GM11168 (cell line): ENCODE measurements at regions not wholly inside any gene's neighbourhood (a gene's known extent, or its start where the extent isn't known, plus 50 kb on each side); places are given as distances from the start of the nearest gene placed in this dataset.

ENCODE experiments used
- in situ Hi-C: fragments of 300-500 bp; cut with MboI; formaldehyde crosslinking; loops from one replicate; pipeline ENCODE4 v1.12.0; 2022; ENCODE audit warnings: low sequenced_read_pairs; ENCODE audit not compliant: unreplicated experiment

DNA sequence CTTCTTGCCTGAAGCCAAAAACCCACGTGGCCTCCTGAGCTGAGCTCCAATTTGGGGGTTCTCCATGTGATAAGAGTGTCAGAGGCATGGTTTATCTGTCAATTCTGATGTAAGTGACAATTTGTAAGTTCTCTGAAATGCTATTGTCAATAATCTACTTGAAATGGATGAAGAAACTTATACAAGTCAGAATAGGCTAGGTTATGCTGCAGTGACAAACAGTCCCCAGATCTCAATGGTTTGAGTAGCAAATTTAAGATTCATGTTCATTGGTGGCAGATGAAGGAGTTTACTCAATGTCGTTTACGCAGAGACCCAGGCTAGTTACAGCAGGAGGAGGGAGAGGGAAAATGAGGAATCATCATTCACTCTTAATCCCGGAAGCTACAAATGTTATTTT is 352.4 kb downstream of the KIF16B start:
- in situ Hi-C loops = no loop called here

DNA sequence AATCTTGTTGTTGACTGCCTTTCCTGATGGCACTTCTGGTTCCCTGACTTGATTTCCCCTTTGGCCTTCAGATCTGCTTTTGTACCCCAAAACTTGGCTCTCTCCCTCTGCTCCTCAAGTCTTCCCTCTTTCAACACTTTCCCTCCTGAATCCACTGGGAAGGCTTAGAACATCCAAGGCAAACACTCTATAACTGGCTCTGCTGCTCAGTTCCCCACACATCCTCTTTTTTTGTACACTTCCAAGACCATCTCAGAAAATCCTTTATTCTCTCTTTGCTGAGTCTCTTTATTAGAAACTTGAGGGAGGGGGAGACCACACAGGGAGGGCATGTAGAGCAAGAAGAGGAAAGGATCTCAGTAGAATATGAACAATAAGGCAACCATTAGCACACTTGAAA is 354.1 kb downstream of the KIF16B start:
- in situ Hi-C loops = no loop called here

DNA sequence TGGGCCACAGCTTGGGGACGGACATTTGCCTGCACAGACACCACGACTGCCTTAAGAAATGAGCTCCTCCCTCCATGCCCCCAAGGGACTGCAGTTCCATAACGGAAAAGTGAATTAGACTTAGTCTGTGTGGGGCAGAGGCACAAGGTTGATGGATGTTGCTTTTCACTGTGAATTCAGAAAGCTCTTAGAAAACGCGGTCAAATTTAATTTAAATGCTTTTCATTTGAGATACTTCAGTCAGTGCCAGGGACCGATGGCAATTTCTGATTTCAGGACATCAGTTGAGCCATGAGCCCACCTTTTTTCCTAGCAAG is 356.4 kb downstream of the KIF16B start:
- in situ Hi-C loops = no loop called here

DNA sequence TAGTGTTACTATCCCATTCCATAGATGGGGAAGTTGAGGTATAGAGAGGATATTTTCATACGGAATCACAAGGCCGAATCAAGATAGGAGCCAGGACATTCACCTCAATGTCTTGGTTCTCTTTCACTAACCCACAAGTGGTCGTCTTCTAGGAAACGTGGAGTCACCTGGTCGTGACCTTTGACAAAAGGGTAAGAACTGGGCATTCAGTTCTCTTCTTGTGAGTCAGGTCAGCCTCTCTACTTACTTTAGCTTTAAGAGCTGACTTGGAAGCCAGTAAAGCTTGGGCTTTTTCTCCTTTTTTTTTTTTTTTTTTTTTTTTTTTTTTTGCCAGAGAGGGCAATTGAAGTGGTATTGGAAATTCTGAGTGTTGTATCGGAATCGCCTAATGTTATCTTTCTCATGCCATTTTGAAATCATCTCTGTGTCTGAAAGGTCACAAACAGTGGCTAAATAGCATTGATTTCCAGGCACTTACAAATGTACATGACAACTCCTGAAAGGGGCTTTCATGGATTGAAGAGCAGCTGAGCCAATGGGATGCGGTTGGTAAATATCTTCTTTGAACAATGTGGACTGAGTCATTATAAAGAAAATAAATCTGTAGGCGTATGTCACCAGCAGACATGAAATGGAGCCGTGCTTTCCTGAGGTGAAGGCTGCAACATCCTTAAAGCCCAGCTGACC is 356.9 kb downstream of the KIF16B start:
- in situ Hi-C loops = no loop called here

DNA sequence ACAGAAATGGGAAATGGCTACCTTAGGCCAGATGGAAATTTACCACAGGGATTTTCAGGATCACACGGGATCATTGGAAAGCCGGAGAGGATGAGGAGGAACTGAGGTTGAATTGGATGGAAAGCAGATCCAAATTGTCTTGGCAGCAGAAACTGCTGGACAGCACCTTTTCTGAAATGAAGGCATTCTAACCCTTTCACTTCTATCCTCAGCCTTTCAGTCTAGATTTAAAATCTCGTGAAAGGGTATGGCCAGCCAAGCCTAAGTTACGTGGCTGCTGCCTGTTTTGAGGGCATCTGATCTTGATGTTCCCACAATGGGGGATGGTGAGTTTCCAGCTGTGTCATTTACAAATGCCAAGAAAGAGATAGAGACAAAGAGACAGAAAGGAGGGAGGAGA is 358.2 kb downstream of the KIF16B start:
- in situ Hi-C loops = no loop called here

DNA sequence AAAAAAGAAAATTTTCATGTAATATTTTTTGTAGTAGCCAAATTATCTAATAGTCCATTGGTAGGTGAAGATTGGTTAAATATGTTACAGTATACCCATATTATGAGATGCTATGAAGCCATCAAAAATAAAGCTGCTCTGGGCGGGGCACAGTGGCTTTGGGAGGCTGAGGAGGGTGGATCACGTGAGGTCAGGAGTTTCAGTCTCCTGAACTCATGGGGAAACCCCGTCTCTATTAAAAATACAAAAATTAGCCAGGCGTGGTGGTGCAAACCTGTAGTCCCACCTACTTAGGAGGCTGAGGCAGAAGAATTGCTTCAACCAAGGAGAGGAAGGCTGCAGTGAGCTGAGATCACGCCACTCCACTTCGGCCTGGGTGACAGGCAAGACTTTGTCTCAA is 360.5 kb downstream of the KIF16B start:
- in situ Hi-C loops = no loop called here

DNA sequence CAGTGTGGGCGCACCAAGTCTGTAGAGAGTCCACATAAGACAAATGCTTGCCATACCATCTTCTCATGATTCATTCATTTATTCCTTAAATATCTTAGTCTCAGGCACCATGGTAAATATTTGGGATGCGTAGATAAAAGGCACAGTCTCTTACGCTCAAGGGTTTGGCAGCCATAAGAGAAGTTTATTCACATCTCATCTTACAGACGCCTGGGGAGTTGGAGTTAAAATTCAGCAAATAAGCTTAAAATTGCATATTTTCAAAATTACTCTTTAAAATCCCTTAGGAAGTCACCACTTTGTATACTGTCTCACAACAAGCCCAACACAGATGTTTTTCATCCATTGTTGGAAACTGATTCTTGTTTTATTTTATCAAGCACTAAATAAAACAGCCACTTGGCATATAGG is 363.3 kb downstream of the KIF16B start:
- in situ Hi-C loops = loop anchor here (10.0 kb wide), 1 partner anchor 1585 kb away; no protein-coding TSS in a partner anchor

DNA sequence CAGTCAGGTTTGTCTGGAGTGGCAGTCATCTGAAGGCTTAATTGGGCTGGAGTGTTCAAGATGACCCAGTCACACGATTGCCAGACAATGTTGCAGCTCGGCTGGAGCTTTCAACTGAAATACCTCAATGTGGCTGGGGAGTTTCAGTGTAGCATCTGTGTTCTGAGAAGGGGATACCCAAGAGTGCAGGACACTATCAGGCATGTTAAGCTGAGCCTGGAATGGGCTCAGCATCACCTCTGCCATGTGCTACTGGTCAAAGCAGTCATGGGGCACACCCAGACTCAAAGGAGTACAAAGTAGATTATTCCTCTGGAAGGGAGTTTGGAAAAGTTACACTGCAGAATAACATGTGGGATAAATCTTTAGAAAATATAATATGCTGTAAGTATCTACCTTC is 363.9 kb downstream of the KIF16B start:
- in situ Hi-C loops = loop anchor here (10.0 kb wide), 1 partner anchor 1585 kb away; no protein-coding TSS in a partner anchor

DNA sequence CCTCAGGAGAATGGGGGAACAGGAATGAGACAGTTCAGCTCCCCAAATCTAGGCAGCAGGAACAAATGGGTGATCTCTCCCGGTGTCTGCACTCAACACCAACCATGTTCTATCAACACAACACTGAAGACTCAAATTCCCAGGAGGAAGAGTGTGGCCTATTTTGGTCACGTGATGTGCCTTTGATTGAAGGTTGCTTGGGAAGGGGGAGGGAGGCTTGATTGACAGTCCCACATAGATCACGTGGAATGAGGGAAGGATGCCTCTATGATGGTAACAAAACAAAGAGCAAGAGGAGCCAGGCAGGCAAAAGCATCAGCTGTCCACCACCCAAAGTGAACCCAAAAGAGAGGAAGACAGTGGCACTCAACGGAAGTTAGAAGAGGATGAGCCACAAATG is 364.8 kb downstream of the KIF16B start:
- in situ Hi-C loops = loop anchor here (10.0 kb wide), 1 partner anchor 1584 kb away; no protein-coding TSS in a partner anchor

DNA sequence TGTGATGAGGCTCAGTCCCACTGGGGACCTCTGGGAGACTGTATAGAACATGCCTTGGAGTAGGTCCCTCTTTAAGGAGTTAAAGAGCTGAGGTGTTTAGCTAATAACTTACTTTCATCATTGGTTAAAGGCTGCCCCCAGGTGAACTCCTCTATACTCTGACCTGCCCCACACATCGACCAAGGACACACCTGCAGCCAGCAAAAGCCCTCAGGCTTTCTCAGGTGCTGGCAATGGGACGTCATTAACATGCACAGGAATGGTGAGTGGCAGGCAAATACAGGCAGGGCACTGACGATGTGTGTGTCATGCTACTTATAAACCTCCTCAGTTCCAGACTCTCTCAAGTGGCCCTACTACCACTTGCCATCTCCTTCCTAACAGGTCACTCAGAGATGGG is 366.4 kb downstream of the KIF16B start:
- in situ Hi-C loops = loop anchor here (10.0 kb wide), 1 partner anchor 1582 kb away; no protein-coding TSS in a partner anchor

DNA sequence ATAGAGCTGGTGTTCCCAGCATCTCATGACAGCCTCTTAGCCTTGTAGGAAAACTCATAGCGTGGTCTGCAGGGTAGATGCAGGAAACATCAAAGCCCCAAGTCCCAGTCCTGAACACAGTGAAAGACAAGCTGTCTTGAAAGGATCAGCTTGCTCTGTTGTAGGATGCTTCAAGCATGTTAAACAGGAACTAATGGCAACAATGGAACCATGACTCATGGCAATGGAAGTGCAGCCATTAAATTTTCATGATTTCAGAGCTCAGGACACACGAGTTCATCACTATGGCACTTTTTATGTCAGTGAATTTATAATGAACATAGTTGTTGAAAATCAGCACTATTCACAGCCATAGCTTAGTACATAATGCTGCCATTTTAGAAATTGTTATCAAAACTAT is 367.7 kb downstream of the KIF16B start:
- in situ Hi-C loops = loop anchor here (10.0 kb wide), 1 partner anchor 1581 kb away; no protein-coding TSS in a partner anchor

DNA sequence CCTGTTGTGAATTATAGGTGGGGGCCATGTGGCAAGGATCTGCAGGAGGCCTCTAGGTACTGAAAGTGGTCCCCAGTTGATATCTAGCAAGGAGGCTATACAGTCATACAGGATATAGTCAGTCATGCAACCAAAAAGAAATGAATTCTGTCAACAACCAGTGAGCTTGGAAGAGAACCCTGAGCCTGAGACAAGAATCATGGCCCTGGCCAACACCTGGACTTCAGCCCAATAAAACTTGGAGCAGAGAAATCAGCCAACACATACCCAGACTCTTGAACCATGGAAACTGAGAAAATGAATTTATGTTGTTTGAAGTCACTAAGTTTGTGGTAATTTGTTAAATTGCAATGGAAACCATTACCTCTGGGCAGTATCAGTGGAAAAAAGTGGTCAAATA is 370.2 kb downstream of the KIF16B start:
- in situ Hi-C loops = loop anchor here (10.0 kb wide), 1 partner anchor 1578 kb away; no protein-coding TSS in a partner anchor

DNA sequence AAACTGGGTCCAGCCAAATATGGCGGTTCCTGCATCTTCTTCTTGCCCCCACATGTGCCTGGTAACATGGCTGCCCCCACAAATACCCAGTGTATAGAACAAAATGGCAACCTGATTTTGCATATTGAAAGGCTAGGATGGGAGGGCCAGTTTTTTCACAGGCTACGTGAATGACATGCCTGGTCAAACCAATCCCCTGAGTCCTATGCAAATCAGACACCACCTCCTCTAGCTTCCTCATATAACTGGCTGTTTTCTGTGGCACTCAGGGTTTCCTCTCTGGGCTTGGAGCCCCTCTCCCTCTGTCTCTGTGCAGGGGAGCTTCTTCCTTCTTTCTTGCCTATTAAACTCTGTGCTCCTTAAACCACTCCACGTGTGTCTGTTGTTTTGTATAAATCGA is 372.1 kb downstream of the KIF16B start:
- in situ Hi-C loops = loop anchor here (10.0 kb wide), 1 partner anchor 1576 kb away; no protein-coding TSS in a partner anchor

DNA sequence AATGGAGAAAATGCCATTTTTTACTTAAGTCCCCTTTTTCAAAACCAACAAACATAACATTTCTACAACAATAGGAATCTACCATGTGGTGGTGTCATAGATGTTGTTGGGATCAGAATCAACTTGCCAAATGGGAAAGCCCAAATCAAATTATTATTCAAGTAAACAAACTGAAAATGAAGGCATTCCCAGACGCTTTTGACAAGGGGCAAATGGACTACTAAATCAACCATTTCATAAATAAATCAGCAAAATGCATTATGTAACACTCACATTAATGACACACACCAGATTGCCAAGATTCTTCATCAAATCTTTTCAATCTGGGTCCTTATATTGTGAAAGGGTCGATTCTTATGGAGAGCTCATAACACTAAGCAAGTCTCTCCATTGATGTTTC is 375.6 kb downstream of the KIF16B start:
- in situ Hi-C loops = no loop called here

DNA sequence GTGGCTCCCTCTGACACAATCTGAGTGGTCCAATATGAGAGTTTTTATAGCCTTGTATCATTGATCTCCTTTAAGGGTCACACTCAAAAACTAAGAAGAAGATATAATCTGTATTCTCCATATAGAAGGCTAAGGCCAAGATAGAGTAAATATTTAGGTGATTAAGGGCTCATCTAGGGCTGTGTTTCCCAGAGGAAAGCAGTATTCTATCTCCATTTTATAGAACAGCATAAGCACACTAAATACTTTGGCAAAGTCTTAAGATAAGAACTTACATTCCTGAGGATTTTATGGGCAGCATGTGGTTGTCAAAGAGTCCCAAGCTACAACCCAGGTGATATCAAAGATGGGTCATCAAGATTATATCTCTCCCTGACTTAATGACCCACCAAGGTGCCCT is 377.6 kb downstream of the KIF16B start:
- in situ Hi-C loops = no loop called here

DNA sequence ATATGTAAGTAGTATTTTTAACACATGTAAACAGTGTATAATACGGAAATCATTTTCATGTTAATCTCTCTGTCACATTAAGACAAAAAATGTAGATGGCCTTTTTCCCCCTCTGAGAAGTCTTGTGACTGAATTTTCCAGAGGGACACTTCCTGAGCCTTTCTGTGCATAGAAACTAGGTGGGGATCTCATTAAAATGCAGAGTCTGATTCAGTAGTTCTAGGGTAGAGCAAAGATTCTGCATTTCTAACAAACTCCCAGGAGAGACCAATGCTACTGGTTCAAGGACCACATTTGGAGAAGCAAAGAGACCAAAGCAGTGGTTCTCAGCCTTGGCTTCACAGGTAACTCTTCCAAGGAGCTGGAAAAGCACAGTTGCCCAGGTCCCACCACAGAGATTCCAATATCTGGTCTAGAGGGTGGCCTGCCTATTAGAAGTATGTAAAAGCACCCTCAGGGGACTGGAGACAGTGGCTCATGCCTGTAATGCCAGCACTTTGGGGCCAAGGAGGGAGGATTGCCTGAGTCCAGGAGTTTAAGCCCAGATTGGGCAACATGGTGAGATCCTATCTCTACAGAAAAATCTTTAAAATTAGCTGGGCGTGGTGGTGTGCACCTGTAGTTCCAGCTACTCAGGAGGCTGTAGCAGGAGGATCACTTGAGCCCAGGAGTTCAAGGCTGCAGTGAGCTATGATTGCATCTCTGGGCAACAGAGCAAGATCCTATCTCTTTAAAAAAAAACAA is 378.5 kb downstream of the KIF16B start:
- in situ Hi-C loops = no loop called here

DNA sequence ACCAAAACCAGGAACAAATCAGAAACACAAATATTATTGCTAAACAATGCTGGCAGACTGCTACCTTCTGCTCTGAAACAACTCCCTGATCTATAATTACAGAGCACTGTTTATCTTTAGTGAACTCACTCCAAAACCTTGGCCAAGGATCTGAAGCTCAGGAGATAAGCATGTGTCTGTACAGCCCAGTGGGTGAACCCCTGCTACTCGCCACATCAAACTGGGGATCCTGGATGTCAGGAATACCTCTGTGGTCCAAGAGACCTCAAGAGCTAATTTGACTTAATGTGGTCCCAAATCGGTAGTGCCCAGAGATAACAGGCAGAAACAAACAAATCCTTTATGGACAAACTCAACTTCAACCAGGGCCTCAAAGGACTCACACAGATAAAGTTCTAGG is 381.8 kb downstream of the KIF16B start:
- in situ Hi-C loops = no loop called here

DNA sequence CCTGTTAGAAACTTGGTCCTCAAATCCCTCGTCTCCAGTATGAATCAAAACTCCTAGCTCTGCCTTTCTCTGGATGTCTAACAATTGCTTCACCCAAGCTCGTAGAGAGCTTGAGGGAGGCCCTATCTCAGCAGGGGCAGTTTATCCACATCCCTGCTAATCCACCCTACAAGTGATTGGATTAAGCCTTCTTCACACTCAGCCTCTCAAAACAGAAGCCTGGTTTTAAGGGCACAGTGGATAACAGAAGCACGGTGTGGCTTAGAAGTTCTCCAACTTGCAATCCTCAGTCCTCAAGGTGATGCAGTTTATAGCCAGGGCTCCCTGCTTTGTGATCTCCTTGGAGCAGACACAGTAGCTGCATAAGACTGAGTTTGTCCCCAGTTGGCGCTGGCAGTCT is 383.9 kb downstream of the KIF16B start:
- in situ Hi-C loops = no loop called here

DNA sequence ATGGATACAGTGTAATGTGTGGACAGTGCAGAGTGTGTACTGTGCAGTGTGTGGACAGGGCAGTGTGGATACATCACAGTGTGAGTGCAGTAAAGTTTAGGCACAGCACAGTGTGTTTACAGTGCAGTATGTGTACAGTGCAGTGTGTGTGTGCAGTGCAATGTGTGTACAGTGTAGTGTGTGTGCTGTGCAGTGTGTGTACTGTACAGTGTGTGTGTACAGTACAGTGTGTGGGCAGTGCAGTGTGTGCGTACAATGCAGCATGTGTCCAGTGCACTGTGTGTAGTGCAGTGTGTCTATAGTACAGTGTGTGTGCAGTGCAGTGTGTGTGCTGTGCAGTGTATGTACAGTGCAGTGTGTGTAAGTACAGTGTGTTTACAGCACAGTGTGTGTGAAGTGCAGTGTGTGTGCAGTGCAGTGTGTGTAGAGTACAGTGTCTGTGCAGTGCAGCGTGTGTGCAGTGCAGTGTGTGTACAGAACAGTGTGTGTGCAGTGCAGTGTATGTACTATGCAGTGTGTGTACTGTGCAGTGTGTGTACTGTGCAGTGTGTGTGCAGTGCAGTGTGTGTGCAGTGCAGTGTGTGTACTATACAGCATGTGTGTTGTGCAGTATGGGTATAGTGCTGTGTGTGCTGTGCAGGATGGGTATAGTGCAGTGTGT is 385.2 kb downstream of the KIF16B start:
- in situ Hi-C loops = no loop called here

DNA sequence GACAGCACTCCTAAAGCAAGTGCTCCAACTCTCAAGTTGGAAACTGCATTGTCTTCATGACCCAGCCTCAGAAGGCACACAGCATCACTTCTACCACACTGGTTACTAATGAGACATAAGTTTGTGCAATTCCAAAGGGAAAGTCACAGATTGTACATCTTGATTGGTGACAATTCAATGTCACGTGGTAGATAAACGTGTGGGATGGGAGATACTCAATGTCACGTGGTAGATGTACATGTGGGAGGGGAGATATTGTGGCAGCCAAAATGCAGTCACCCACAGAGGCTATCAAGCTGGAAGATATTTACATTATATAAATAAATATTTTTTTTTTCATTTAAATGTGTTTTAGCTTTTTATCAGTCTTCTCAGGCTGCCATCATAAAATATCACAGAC is 393.3 kb downstream of the KIF16B start:
- in situ Hi-C loops = no loop called here

DNA sequence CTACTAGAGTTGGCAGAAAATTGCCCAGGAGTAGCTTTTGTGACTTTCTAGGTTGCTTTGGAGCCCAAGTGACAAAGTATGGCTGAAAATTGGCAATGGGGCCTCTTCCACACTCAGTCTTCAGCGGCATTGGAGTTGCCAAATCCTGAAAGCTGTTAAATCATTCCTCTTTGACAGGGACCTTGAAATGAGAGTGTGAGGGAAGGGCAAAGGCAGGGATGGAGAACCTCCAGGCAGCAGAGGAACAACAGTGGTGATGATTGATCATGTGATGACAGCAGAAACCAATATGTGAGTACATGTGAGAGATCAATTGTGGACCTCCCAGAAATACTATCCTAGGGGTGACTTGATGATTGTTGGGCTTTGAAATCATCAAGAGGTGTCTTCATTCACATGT is 393.9 kb downstream of the KIF16B start:
- in situ Hi-C loops = no loop called here
